GM18508 (cell line): ENCODE measurements at regions not wholly inside any gene's neighbourhood (a gene's known extent, or its start where the extent isn't known, plus 50 kb on each side); places are given as distances from the start of the nearest gene placed in this dataset.

Experiments
- ATAC-seq: cut with Tn5 transposase; IDR thresholded peaks from one replicate; pipeline ENCODE4 v1.9.1; 2021; ENCODE audit warnings: moderate number of reproducible peaks; ENCODE audit not compliant: insufficient read depth, unreplicated experiment

DNA sequence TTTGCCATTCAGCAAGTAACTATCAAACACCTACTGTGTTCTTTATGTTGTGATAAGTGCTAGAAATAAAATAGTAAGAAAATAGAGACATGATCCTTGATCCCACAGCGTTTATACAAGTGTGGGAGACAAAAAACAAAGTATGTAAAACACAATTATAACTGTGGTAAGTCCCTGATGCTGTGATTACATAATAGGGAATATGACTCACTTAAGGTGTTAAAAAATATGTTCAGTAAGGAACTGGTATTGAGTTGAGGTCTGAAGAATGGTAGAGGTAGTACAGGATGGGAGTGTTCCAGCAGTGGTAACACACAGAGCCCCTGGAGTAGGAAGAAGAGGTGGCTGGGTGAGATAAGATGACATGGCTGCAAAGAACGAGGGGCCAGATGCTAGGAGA, 132.1 kb upstream of the TMC3 start:
- ATAC-seq: no peak

DNA sequence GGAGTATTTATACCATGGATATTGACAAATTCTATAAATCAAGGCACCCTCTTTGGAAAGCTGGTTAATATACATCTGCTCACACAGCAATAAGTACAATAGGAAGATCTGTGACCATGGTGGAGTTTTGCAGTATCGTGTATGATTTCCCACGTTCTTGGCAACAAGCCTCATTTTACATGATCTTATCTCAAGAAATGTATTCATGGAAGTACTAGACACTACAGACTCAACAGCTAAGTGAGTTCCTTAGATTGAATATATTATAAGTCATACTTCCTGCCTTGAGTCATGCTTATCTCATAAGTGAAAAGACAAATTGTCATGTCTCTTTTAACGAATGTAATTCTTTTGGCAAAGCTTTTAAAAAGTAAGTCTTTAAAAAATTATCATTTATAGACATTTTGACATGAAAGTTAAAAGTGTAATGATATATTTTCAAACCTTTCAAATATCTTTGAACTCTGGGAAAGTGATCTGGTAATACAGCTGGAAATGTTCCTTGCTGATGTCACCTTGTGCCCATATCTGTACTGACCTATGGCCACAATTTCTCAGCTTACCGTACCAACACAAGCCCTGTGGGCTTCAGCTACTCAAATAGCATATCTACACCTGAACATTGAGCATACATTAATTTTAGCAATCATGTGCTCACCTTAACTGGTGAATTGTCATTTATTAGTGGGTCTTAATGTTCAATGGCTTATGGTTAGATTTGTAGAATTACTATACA, 130.3 kb upstream of the TMC3 start:
- ATAC-seq: no peak

DNA sequence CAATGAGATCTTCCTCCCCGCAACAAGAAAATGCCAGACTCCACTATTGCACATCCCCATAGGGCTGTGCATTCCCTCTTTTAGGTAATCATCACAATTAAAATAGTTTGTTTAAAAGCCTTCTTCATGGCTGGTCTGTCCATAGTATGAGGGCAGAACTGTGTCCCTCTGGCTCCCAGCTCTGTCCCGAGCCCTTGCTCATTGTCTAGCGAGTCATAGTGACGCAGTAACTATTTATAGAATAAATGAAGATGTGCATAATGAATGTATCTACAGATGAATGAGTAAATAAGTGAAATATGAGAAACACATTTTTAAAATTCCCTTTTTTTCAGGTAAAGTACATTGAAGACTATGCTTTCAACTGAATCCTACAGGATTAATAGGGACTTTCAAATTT, 128.4 kb upstream of the TMC3 start:
- no peak for ATAC-seq

DNA sequence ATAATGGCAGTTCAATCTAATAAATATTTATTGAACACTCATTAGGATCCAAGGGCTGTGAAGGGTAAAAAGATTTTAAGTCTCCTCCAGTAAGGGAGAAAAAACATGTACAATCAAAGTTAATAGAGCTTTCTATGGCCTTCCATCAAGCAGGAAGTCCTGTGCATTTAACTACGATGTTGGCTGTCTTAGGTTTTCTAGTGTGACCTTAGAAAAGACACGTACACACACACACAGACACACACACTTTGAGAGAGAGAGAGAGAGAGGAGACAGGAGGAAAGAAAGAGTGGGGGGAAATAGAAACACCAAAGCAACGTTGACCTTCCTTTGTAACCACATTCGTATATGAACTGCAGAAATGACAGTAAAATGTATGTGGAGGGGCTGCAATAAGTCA, 126.1 kb upstream of the TMC3 start:
- no peak for ATAC-seq

DNA sequence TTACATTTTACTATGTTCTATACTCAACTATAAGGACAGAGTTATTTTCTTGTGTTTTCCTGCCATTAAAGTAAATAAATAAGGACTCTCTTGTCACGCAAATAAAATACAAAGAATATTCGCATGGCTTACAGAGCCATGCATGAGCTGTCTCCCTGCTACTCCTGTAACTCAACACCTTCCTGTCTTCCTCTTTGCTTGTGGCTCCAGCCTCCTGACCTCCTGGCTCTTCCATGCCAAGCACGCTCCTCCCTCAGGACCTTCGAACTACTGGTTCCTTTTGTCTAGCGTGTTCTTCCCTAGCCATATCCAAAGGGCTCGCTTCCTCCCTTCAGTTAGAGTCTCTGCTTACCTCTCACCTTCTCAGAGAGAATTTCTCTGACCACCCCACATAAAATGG, 124.3 kb upstream of the TMC3 start:
- no peak for ATAC-seq

DNA sequence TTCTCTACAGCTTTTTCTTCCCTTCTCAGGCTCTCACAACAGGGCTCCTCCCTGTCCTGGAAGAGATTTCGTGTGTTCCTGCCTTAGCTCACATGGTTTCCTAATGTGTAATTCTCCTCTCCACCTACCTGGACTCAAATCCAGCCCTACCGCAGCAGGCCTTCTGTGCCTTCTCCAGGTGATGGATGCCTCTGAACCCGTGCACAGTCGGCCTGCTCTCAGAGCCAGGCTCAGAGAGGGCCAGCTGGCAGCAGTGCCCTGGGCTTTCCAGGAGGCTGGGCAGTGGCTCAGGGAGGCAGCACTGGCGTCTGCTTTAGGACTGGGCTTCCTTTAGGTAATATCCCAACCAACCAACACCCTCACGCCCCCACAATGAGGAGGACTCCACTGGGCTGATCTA, 123.2 kb upstream of the TMC3 start:
- ATAC-seq: no peak

DNA sequence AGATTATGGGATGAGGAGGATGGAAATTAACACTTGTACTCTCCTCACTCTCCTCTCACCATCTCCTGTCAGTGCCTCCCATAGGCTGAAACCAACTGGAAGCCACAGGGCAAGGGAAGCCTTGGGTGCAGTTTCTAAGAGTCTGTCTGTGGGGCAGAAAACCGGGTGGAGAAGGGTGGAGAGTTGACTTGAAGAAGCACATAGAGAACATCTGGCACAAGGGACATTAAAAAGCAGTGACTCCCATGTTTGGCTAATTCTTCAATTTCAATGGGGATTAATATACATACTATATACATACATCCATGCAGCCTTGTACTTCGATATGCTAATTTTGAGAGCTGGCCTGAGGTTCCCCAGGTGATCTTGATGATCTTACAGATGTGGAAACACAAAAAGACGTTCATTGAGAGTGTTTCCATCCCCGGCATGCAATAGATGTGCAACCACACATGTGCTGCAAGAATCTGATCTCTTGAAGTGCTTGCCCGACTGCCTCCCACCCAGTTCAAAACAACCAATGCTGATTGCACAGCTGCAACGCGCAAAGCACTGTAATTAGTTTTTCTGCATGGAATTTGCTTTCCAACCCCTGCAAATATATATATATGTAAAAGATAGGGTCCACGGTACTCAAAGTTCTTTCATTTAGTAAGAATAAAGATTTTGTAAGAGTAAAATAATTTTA, 121.9 kb upstream of the TMC3 start:
- ATAC-seq: no peak

DNA sequence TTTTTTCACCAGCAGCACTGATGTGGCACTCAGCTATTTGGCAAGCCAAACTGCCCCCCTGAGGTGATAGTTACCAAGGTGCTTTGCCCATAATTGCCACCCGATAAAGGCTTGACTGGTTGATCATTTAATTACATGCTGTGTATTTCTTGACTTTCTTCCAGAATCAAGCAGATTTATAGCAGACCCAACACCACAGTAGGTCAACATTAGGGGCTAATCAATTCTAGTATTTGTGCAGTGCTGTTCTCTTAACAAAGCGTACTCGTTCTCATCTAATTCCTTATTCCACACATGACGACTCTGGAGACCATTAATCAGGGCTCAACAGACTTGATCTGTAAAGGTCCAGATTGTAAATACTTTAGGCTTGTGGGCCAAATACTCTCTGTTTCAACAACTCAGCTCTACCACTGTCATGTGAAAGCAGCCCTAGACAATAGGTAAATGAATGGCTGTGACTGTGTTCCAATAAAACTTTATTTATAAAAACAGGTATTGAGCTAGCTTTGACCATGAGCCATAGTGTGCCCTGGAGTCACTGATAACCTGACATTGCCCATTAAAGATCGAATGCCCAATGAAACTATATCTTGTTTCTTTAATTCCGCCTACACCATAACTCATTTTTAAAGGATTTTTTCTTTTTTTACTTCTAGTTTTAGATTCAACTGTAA, 119.1 kb upstream of the TMC3 start:
- ATAC-seq: no peak

DNA sequence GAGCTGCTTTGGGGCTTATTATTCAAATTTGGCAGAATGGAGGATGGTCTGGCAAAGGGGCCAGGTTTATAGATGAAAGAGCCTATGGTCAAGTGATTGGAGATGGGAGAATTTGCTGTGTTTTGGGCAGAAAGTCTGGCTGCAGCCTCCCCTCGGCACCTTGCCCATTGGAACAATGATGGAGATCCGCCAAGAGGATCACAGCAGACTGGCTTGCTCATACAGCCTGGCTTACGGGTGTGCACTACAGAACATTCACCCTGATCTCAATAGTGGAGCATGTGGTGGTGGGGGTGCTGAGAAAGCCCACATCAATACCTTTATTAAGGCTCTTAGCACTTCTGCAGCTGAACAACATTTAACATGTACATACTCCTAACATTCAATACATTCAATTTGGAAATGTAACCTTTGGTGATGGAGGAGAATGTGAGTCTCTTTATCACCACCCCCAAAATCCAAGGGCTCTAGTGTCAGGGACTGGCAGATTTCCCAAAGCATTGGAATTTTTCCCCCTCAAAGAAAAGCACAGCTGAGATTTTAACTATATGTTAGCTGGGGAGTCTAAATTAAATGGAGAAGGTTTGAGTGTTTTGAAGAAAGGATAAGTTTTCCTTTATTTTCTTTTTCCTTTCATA, 118.4 kb upstream of the TMC3 start:
- ATAC-seq: no peak

DNA sequence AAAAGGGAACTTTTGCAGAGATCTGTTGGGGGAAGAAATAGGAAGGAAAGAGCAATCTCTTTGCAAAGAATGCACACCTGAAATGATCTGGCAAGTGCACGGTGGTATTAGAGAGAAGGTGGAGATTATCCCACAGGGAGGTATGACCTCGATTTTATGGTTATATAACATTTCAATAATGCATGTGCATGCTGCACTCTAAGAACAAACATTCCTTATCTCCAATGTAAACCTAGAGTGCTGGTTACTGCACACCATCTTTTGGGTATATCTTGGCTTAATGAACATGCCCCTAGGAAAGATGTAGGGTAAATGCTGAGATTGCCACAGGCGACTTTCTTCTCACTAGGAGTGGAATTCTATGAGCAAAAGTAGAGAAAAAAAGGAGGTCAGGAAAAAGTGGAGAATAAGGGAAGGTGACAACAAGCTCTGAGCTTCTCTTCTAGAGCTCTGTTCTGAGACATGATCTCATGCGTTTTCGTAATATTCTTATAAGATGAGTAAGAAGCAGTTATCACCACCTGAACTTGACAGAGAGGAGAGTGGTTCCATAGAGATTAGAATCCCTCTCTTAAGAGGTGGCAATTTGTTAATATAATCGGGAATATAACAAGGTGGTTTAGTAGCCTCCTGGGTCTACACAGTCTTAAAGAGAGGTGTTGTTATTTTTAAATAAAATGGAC, 117.5 kb upstream of the TMC3 start:
- no peak for ATAC-seq

DNA sequence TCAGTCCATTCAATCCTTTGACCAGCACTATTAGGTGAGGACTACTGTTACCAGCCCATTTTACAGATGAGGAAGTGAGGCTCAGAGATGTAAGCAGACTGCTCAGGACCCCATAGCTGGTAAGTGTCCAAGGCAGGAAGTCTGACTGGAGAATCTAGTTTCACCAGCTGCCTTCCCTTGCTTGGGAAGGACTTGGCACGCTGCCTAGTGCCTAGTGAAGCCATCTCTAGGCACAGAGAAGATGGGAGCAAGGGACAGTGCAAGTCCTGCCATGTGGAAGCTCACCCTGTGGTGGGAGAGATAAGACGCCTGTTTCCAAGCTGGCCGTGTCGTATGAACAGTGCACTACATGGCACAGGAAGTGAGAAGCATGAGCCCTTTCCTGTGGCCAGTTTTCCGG, 111.8 kb upstream of the TMC3 start:
- no peak for ATAC-seq

DNA sequence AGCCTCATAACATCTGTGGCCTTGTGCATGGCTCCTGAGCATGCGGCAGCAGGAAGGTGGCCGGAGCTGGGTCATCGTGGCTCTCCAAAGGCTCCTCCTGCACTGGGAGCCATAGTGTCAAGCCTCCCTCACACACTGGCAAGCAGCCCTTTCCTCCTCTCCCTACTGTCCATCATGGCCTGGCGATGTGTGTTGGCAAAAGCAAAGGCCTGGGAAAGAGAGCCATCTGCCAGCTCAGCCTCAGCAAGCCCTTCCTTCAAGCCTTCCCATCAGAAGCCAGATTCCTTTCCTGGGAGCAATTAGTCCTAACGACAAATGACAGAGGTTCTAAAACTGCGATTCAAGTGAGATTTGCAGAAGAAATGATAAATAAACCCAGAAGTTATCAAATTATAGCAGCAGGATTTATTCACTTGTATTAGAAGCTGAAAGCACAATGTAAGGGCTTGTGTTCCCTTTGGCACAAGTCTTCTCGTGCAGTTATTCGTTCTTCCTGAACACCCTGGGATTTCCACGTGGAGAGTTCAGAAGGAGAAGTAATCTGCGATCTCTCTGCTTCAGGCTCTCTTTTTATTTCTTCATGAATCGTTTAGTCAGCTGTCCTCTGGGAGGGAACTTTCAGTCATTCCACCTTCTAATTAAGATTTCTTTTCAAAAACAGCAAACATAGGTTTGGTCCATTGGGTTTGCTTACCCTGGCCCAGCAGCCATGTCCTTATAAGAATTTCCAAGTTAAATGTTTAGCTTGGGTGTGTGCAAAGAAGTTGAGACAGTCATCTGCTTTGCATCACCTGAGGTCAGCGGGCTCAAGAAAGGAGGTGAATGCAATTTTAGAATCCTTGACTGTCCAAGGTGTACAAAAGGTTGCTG, 110.3 kb upstream of the TMC3 start:
- no peak for ATAC-seq

DNA sequence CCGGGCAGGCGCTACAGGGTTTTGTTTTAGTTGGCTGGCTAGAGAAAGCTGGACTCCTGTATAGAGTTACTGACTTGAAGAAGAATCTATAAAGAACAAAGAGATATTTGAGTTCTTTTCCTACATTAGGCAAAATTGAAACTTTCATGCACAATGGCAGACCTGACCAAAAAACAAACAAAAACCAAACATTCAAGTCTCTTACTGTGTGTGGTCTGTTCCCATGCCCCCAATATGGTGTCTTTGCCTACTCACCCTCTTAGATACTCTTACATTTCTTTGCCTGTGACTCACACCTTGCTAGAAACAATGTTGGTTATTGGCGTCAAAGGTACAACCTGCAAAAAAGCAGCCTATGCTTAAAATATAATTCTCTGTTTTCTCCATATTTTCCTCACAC, 109.5 kb upstream of the TMC3 start:
- no peak for ATAC-seq

DNA sequence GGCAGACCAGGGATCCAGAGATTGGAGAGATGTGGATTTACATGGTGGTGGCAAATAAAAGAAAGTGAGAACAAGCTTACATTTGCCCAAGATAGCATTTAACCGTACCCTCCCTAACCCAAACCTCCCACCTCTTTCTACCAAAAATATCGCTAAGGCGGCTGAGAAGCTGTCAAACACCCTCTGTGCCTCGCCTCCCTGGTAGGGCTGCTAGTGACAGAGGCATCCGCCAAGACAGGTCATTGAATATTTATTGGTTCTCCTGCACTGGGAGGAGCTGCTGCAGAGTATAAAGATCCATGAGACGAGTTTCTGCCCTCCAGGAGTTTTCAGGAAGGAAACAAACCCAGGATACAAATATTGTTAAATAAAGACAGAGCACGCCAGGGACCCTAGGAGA, 107.3 kb upstream of the TMC3 start:
- ATAC-seq: no peak

DNA sequence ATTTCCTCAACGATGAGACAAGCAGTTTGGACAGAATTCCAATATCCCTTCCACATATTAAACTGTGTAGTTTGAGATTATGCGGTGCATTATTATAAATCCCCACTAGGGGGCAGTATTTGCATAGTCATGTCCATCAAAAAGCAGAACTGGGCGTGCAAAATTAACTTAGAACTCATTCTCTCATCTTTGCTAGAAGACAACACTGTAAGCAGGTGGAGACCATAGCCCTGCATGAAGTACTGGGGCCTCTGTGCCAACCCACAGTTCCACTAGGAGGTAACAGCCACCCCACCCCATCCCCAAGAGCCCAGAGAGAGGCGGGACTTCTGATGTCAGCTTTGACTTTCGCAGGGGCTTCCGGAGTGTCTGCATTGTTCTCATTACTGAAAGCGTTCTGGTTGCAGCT, 106.6 kb upstream of the TMC3 start:
- no peak for ATAC-seq

DNA sequence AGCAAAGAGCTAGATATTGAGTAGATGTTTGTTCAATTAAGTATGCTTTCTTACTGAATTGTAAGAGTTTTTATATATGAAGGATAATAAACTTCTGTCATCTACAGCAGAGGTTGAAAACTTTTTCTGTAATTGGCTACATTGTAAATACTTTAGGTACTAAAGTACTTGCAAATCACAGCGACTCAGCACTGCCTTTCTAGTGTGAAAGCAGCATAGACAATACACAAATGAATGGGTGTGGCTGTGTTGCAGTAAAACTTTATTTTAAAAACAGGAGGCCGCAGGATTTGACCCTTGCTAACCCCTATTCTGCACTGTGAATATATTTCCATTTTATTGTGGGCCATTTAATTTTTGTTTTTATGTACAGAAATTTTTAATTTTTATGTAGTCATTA, 104.3 kb upstream of the TMC3 start:
- no peak for ATAC-seq

DNA sequence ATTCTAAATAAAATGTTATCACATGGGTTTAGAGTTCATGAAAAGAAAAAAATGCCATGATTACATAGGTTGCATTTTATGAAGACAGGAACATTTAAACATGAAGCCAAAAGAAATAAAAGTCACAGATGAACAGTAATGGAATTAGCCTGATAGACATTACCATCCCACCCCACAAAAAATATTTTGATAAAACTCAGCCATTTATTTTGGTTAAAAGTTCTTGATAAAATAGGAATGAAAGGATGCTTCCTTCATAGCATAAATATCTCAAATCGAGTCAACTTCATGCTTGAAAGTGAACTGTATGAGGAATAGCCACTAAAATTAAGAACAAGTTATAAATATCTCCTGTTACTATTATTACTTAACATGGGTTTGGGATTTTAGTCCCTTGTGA, 101.9 kb upstream of the TMC3 start:
- ATAC-seq: no peak

DNA sequence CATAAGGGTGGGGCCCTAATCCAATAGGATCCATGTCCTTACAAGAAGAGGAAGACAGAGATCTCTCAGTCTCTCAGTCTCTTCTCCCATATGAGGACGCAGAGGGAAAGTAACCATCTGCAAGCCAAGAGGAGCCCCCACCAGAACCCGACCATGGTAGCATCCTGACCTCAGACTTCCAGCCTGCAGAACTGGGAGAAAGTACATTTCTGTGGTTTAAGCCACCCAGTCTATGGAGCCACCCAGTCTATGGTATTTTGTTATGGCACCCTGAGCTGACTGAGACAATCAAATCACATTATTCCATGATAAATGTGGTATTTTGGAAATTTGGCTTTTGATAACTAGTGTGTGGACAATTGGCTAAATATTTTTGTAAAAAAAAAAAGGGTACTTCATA, 101.5 kb upstream of the TMC3 start:
- no peak for ATAC-seq

DNA sequence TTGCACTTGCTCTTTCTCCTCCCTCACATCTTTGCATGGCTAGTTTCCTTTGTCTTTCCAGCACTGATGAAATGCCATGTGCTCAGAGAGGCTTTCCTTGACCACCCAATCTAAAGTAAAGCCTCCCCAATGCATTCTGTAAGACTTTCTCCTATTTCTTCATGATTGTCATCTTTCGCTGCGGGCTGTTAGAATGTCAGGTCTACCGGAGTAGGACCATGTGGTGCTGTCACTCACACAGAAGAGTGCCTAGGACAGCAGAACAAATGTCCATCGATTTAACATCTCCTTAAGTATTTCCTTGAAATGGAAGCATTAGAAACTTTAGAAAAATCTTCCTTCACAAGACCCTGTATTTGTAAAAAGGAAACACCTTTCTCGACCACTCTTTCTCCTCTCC, 99.9 kb upstream of the TMC3 start:
- no peak for ATAC-seq

DNA sequence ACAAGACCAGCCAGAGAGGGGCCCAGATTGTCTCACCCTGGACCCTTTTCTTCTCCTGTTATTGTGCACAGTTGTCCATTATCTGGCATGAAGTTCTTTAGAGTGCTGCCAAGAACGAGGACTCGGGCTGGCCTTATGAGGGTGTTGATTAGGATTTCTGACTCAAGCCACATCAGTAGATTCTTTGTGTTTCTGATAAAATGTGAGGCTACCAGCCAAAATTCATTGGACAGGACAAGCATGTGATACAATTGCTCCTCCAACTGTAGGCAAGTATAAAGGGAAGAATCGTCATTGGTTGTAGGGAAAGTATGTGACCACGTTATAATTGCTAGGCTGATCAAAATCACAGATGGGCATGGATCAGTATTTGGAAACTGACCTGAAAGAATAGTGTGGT, 99.2 kb upstream of the TMC3 start:
- ATAC-seq: no peak
